Activated CD4-positive, alpha-beta T cell treated with anti-CD3 and anti-CD28 coated beads, Interleukin-2, amount 50 U/mL, for 1 hour (primary cell): ENCODE measurements at regions not wholly inside any gene's neighbourhood (a gene's known extent, or its start where the extent isn't known, plus 50 kb on each side); places are given as distances from the start of the nearest gene placed in this dataset.
"Not testable (repeated sequence)": the region's sequence is repeated elsewhere in the genome, so short reads cannot be mapped to it uniquely, and the experiment has no call there.

Experiments used
- DNase-seq: peaks from one replicate; pipeline ENCODE4 v3.0.0-alpha.2; 2020

- no peak for DNase-seq
Measured at GRCh38 chr6:134632024-134632423, 314.1 kb upstream of the SGK1 start.

GRCh38 chr6:134631398-134631924 lies 313.5 kb upstream of the SGK1 start:
- no peak for DNase-seq

GRCh38 chr6:134630508-134631121 lies 312.7 kb upstream of the SGK1 start:
- DNase-seq = no peak

- DNase-seq = no peak
Measured at GRCh38 chr6:134628154-134628553, 310.2 kb upstream of the SGK1 start.

GRCh38 chr6:134627707-134628106 lies 309.8 kb upstream of the SGK1 start:
- no peak for DNase-seq

- DNase-seq = no peak
Measured at GRCh38 chr6:134626589-134626988, 308.7 kb upstream of the SGK1 start.

GRCh38 chr6:134626086-134626485 lies 308.2 kb upstream of the SGK1 start:
- no peak for DNase-seq

- DNase-seq = no peak
Measured at GRCh38 chr6:134624781-134625180, 306.9 kb upstream of the SGK1 start.

- DNase-seq = no peak
Measured at GRCh38 chr6:134623401-134623800, 305.5 kb upstream of the SGK1 start.

GRCh38 chr6:134622382-134623173 lies 304.7 kb upstream of the SGK1 start:
- DNase-seq = no peak

- no peak for DNase-seq
Measured at GRCh38 chr6:134621858-134622257, 303.9 kb upstream of the SGK1 start.

- DNase-seq = no peak
Measured at GRCh38 chr6:134619789-134620188, 301.9 kb upstream of the SGK1 start.

GRCh38 chr6:134619077-134619476 lies 301.2 kb upstream of the SGK1 start:
- DNase-seq = no peak

GRCh38 chr6:134614606-134615485 lies 296.9 kb upstream of the SGK1 start:
- no peak for DNase-seq

- not testable (repeated sequence) for DNase-seq
Measured at GRCh38 chr6:134612128-134612527, 294.2 kb upstream of the SGK1 start.

- no peak for DNase-seq
Measured at GRCh38 chr6:134610411-134610810, 292.5 kb upstream of the SGK1 start.

- DNase-seq = no peak
Measured at GRCh38 chr6:134609716-134610261, 291.9 kb upstream of the SGK1 start.

- no peak for DNase-seq
Measured at GRCh38 chr6:134607411-134607810, 289.5 kb upstream of the SGK1 start.

GRCh38 chr6:134605034-134605433 lies 287.1 kb upstream of the SGK1 start:
- no peak for DNase-seq

- DNase-seq = no peak
Measured at GRCh38 chr6:134604014-134604676, 286.2 kb upstream of the SGK1 start.

GRCh38 chr6:134603561-134603960 lies 285.6 kb upstream of the SGK1 start:
- no peak for DNase-seq

- DNase-seq = no peak
Measured at GRCh38 chr6:134602123-134602522, 284.2 kb upstream of the SGK1 start.

GRCh38 chr6:134600671-134601070 lies 282.8 kb upstream of the SGK1 start:
- no peak for DNase-seq
